Right lobe of liver (tissue), 4 donors: ENCODE measurements at regions not wholly inside any gene's neighbourhood (a gene's known extent, or its start where the extent isn't known, plus 50 kb on each side); places are given as distances from the start of the nearest gene placed in this dataset.

Source experiments
- POLR2A ChIP-seq: fragments of 450-650 bp; IDR thresholded peaks from one replicate; pipeline ENCODE4 v1.6.1; 2017; ENCODE audit warnings: antibody characterized with exemption, mild to moderate bottlenecking
- TF ChIP-seq, protein P1 (sequence below), 4 donors: fragments of 200-600 bp in 3 of 4; fragments of 450-650 bp in 1 of 4; IDR thresholded peaks; one replicate each; pipeline versions ENCODE4 v1.5.1 to v1.8.0; 2016 to 2022; ENCODE audit warnings: antibody characterized with exemption in 4 of 4, mild to moderate bottlenecking in 2 of 4
- donor health status: DM: no; HTN: no; CAD: no.
- donor health status: DM: no; HTN: no; CAD: no.
- donor health status: DM: no; HTN: yes; CAD: no.

DNA sequence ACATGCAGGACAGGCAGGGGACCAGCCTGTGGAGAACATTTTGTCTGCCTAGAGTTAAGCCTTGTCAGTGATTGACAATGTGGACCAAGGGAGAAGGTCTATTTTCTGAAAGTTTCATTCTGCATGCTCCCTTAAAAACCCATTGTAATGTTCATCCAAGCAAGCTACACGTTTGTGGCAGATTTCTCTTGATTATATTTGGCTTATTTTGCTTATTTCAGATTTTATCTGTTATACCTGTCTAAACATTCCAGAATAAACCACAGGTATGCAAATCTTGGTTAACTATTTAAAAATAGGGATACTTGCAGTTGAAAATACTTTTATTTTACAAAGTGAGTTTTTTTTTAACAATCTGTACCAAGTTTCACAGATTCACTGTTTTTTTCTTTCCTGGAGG lies 78.2 kb upstream of the F3 start:
- TF ChIP-seq, protein P1, sequence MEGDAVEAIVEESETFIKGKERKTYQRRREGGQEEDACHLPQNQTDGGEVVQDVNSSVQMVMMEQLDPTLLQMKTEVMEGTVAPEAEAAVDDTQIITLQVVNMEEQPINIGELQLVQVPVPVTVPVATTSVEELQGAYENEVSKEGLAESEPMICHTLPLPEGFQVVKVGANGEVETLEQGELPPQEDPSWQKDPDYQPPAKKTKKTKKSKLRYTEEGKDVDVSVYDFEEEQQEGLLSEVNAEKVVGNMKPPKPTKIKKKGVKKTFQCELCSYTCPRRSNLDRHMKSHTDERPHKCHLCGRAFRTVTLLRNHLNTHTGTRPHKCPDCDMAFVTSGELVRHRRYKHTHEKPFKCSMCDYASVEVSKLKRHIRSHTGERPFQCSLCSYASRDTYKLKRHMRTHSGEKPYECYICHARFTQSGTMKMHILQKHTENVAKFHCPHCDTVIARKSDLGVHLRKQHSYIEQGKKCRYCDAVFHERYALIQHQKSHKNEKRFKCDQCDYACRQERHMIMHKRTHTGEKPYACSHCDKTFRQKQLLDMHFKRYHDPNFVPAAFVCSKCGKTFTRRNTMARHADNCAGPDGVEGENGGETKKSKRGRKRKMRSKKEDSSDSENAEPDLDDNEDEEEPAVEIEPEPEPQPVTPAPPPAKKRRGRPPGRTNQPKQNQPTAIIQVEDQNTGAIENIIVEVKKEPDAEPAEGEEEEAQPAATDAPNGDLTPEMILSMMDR (IDR thresholded peaks at IDR 0.05): no peak
- no peak for TF ChIP-seq POLR2A
